ENCODE measurements at regions not wholly inside any gene's neighbourhood (a gene's known extent, or its start where the extent isn't known, plus 50 kb on each side); places are given as distances from the start of the nearest gene placed in this dataset.

DNA sequence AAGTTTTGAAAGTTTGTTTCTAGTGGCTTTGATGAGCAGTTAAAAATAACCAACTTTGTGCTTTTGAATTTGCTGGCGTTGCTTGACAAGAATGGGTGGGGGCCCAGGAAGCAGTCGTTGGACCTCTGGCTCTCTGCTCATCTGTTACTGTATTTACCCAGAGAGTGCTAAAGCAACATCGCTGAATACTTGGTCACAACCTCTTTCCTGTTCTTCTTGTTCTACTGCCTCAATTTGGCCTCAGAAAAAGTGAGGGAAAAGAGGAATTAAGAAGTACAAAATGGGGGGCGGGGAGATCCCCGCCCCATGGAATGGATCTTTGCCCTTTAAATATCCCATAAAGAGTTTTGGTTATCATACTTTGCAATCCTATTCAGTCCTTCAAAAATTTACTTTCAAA is 221.5 kb upstream of the G2E3 start:
- TF ChIP-seq BMI1 (IDR thresholded peaks at IDR 0.05; ENCODE audit: borderline replicate concordance) (no peak), EP300 (IDR thresholded peaks at IDR 0.05; ENCODE audit: borderline replicate concordance in 1 of 2, control insufficient read depth in 1 of 2, low read depth in 2 of 2, low read length in 2 of 2) (no peak), TAF1 (IDR thresholded peaks at IDR 0.05; ENCODE audit: borderline replicate concordance, low read depth, low read length) (no peak)
- TF ChIP-seq, protein P1, sequence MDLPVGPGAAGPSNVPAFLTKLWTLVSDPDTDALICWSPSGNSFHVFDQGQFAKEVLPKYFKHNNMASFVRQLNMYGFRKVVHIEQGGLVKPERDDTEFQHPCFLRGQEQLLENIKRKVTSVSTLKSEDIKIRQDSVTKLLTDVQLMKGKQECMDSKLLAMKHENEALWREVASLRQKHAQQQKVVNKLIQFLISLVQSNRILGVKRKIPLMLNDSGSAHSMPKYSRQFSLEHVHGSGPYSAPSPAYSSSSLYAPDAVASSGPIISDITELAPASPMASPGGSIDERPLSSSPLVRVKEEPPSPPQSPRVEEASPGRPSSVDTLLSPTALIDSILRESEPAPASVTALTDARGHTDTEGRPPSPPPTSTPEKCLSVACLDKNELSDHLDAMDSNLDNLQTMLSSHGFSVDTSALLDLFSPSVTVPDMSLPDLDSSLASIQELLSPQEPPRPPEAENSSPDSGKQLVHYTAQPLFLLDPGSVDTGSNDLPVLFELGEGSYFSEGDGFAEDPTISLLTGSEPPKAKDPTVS (IDR thresholded peaks at IDR 0.05; ENCODE audit: low read depth, low read length), result no peak
- TF ChIP-seq, protein P2, sequence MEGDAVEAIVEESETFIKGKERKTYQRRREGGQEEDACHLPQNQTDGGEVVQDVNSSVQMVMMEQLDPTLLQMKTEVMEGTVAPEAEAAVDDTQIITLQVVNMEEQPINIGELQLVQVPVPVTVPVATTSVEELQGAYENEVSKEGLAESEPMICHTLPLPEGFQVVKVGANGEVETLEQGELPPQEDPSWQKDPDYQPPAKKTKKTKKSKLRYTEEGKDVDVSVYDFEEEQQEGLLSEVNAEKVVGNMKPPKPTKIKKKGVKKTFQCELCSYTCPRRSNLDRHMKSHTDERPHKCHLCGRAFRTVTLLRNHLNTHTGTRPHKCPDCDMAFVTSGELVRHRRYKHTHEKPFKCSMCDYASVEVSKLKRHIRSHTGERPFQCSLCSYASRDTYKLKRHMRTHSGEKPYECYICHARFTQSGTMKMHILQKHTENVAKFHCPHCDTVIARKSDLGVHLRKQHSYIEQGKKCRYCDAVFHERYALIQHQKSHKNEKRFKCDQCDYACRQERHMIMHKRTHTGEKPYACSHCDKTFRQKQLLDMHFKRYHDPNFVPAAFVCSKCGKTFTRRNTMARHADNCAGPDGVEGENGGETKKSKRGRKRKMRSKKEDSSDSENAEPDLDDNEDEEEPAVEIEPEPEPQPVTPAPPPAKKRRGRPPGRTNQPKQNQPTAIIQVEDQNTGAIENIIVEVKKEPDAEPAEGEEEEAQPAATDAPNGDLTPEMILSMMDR (IDR thresholded peaks at IDR 0.05 in 2 of 3, conservative IDR thresholded peaks at IDR 0.05 in 1 of 3; ENCODE audit: control insufficient read depth in 2 of 3, extremely low read depth in 1 of 3, insufficient read depth in 1 of 3, low read depth in 3 of 3, low read length in 3 of 3), result no peak

Data from GM12878 (cell line).